ENCODE measurements at regions not wholly inside any gene's neighbourhood (a gene's known extent, or its start where the extent isn't known, plus 50 kb on each side); places are given as distances from the start of the nearest gene placed in this dataset.

DNA sequence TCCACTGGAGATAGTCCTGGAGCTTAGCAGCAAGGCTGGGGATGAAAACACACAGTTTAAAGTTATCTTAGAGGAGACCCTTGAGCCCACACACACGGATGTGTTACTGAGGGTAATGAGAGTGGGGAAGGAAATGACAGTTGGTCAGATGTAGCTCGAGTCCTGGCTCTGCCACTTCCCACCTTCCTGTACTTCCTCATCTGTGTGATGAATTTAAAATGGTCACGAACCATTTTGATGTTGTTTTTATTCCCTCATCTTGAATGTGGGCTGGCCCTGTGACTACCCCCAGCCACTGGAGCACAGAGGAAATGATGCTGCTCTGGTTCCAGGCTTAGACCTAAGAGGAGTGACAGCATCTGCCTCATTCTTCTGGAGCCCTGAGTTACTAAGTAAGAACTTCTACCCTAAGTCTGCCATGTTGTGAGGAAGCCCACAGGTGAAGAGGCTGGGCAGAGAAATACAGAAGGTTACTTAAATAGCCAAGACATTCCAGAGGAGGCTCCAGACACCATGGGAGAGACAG lies 141.2 kb downstream of the NRN1 start:
- TF ChIP-seq CTCF (IDR thresholded peaks at IDR 0.05) (no peak), EP300 (IDR thresholded peaks at IDR 0.05) (no peak)

All from ovary (tissue), 3 donors.